SK-N-SH (cell line): ENCODE measurements at regions not wholly inside any gene's neighbourhood (a gene's known extent, or its start where the extent isn't known, plus 50 kb on each side); places are given as distances from the start of the nearest gene placed in this dataset.
"Not testable (repeated sequence)": the region's sequence is repeated elsewhere in the genome, so short reads cannot be mapped to it uniquely, and the experiment has no call there.

Source experiments
- CTCF ChIA-PET: fragments of 300-600, 350-600 bp; formaldehyde crosslinking; extraction: SDS; loops from one replicate; lab custom pipeline; 2021; lab: Yijun Ruan, JAX
- POLR2A ChIA-PET: fragments of 350-600 bp; sonication (Branson Sonifier 250); formaldehyde crosslinking; extraction: SDS; loops from one replicate; lab custom pipeline; 2020; ENCODE audit warnings: antibody characterized with exemption, inconsistent platforms; lab: Yijun Ruan, JAX
- DNase-seq: peaks from one replicate; pipeline ENCODE4 v3.0.0; 2012
- H2AFZ ChIP-seq: fragments of 200-600 bp; sonication (generic); 2 replicates; pipeline ENCODE4 v1.8.1; 2016; ENCODE audit warnings: antibody characterized with exemption, mild to moderate bottlenecking, low read depth
- H3F3A ChIP-seq: fragments of 200-600 bp; sonication (generic); replicated peaks from 2 replicates; pipeline ENCODE3; 2016; ENCODE audit warnings: antibody characterized with exemption, mild to moderate bottlenecking; ENCODE audit not compliant: insufficient read depth
- H3K27ac ChIP-seq, 2 experiments: fragments of 200-500 bp in 1 of 2; fragments of 200-600 bp in 1 of 2; sonication (Bioruptor generic) in 1 of 2; sonication (generic), shearing (Covaris generic) in 1 of 2; 2 replicates each; pipeline versions ENCODE4 v1.5.1 to v1.6.1; 2014 to 2016; ENCODE audit warnings: low read depth in 2 of 2, inconsistent platforms in 1 of 2, low read length in 1 of 2, mild to moderate bottlenecking in 1 of 2, mixed read lengths in 1 of 2
- H3K27me3 ChIP-seq: fragments of 200-600 bp; sonication (generic), shearing (Covaris generic); 2 replicates; pipeline ENCODE4 v1.6.1; 2016; ENCODE audit warnings: mixed run types; ENCODE audit not compliant: insufficient read depth
- H3K36me3 ChIP-seq, 2 experiments: fragments of 200-500 bp in 1 of 2; fragments of 200-600 bp in 1 of 2; sonication (Bioruptor generic) in 1 of 2; sonication (generic) in 1 of 2; replicated peaks in 1 of 2; 2 replicates each; pipeline versions ENCODE3 to v1.5.1; 2014 to 2016; ENCODE audit warnings: low read length in 1 of 2, mild to moderate bottlenecking in 1 of 2; ENCODE audit not compliant: insufficient read depth in 2 of 2, control insufficient read depth in 1 of 2
- H3K4me1 ChIP-seq, 2 experiments: fragments of 200-500 bp in 1 of 2; fragments of 200-600 bp in 1 of 2; sonication (Bioruptor generic) in 1 of 2; sonication (generic), shearing (Covaris generic) in 1 of 2; 2 replicates each; pipeline versions ENCODE4 v1.5.1 to v1.6.1; 2014 to 2016; ENCODE audit warnings: low read depth in 1 of 2, low read length in 1 of 2, mixed run types in 1 of 2; ENCODE audit not compliant: insufficient read depth in 2 of 2, control insufficient read depth in 1 of 2
- H3K4me2 ChIP-seq: fragments of 200-600 bp; sonication (generic), shearing (Covaris generic); 2 replicates; pipeline ENCODE4 v1.6.1; 2017; ENCODE audit warnings: mixed run types
- H3K4me3 ChIP-seq, 2 experiments: fragments of 200-500 bp in 1 of 2; fragments of 200-600 bp in 1 of 2; sonication (Bioruptor generic) in 1 of 2; sonication (generic), shearing (Covaris generic) in 1 of 2; 2 replicates each; pipeline versions ENCODE4 v1.5.1 to v1.8.1; 2014 to 2016; ENCODE audit warnings: low read depth in 2 of 2, inconsistent platforms in 1 of 2, low read length in 1 of 2, mild to moderate bottlenecking in 1 of 2, mixed read lengths in 1 of 2, moderate library complexity in 1 of 2
- H3K79me2 ChIP-seq: fragments of 200-600 bp; sonication (generic); 2 replicates; pipeline ENCODE4 v1.8.1; 2017; ENCODE audit warnings: mild to moderate bottlenecking; ENCODE audit not compliant: insufficient read depth
- H3K9ac ChIP-seq: fragments of 200-600 bp; sonication (generic); 2 replicates; pipeline ENCODE4 v1.6.1; 2017; ENCODE audit warnings: mixed run types
- H3K9me2 ChIP-seq: fragments of 200-600 bp; sonication (generic); 2 replicates; pipeline ENCODE4 v1.6.1; 2017; ENCODE audit warnings: mixed run types
- H3K9me3 ChIP-seq: fragments of 200-600 bp; sonication (generic); 2 replicates; pipeline ENCODE4 v1.6.1; 2017; ENCODE audit warnings: mixed run types, mild to moderate bottlenecking, moderate library complexity
- H4K20me1 ChIP-seq: fragments of 200-600 bp; sonication (generic); 2 replicates; pipeline ENCODE4 v1.6.1; 2017; ENCODE audit warnings: mild to moderate bottlenecking, mixed run types; ENCODE audit not compliant: insufficient read depth
- CHD2 ChIP-seq: fragments of 150-350 bp; IDR thresholded peaks from 2 replicates; pipeline ENCODE4 v1.6.1; 2018; ENCODE audit warnings: low read length; ENCODE audit not compliant: partially characterized antibody
- GABPA ChIP-seq: IDR thresholded peaks from 2 replicates; pipeline ENCODE4 v1.4.0; 2012; ENCODE audit warnings: low read depth, mild to moderate bottlenecking
- MXI1 ChIP-seq: IDR thresholded peaks from 2 replicates; pipeline ENCODE4 v1.6.1; 2012; ENCODE audit warnings: mild to moderate bottlenecking, low read depth, low read length, improper control_type of control experiment
- NRF1 ChIP-seq: IDR thresholded peaks from 2 replicates; pipeline ENCODE4 v1.6.1; 2012; ENCODE audit warnings: low read depth, mild to moderate bottlenecking, low read length
- POLR2AphosphoS5 ChIP-seq: IDR thresholded peaks from 2 replicates; pipeline ENCODE4 v1.6.1; 2012; ENCODE audit warnings: low read depth, low read length
- YY1 ChIP-seq: IDR thresholded peaks from 2 replicates; pipeline ENCODE4 v1.4.0; 2012; ENCODE audit warnings: low read depth, mild to moderate bottlenecking
- WGBS: methylation state at CpG from one replicate; pipeline ENCODE4 v1.1.6; 2017; ENCODE audit warnings: low lambda C conversion rate; 5-methylcytosine and 5-hydroxymethylcytosine counted together

- H3K4me1 ChIP-seq, H3F3A ChIP-seq, H3K36me3 ChIP-seq, H3K27ac ChIP-seq, H3K9me2 ChIP-seq, H4K20me1 ChIP-seq, H3K4me2 ChIP-seq, H3K9ac ChIP-seq, DNase-seq, H3K9me3 ChIP-seq, POLR2A ChIA-PET, CTCF ChIA-PET, H2AFZ ChIP-seq, H3K4me3 ChIP-seq, H3K79me2 ChIP-seq, H3K27me3 ChIP-seq: not testable (repeated sequence)
- 94% methylated on average over 1 of the region's 1 CpG for whole genome bisulfite sequencing
These were observed 99.2 kb upstream of the ERV3-1 start for GRCh38 chr7:65105650-65106203.

- H3K4me3 ChIP-seq, POLR2A ChIA-PET, H3K4me1 ChIP-seq, H3K9me2 ChIP-seq, H3K27ac ChIP-seq, H3K9ac ChIP-seq, H3K9me3 ChIP-seq, H3K36me3 ChIP-seq, H4K20me1 ChIP-seq, CTCF ChIA-PET, H3K27me3 ChIP-seq, H3K4me2 ChIP-seq, H2AFZ ChIP-seq, H3F3A ChIP-seq, DNase-seq, H3K79me2 ChIP-seq: not testable (repeated sequence)
- WGBS = 81% methylated on average over 4 of the region's 4 CpGs
These were observed 94.0 kb upstream of the ERV3-1 start for GRCh38 chr7:65100499-65100898.

GRCh38 chr7:65081669-65082055 is 75.2 kb upstream of the ERV3-1 start:
- POLR2A ChIA-PET = not testable (repeated sequence)

DNA sequence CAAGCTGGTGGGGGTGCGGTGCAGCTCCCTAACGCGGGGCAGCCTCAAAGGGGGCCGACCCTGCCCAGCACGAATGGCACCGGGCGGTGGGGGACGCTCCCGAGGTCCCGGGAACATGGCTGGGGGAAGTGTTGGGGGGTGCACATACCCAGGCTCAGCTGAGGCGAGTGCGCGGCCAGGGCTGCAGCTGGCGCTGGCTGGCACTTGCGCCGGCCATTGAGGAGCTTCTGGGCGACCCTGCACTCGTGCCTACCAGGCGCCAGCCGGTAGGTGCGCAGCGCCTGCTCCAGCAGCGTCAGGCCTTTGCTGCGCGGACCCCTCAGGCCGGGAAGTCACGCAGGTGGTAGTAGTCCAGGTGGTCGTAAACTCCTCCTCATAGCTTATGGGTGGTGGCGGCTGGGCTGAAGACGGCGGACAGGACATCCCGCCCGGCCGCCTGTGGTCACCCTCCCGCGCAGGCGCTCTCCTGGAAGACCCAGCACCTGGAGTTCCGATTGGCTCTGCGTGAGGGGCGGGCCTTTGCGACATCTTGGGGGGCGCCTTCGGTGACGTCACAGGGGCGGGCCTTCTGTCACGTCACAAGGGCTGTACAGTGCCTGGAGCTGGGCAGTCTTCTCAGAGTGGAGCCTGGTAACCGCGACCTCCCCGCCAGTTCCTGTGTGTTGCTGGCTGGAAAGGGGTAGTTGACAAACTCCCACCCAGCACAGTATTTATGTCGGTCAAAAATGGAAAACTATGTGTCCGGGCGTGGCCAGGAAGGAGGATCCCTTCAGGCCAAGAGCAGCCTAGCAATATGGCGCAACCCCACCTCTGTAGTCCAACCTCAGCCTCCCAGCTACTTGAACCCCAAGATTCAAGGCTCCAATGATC is 74.5 kb upstream of the ERV3-1 start:
- H3K27ac ChIP-seq = peak overlapping the region in 1 of 2 experiments; percentile 60; a peak in 1 of 4 replicates
- H3F3A ChIP-seq, H3K9me2 ChIP-seq, H3K27me3 ChIP-seq, H3K4me1 ChIP-seq, H3K9me3 ChIP-seq, H4K20me1 ChIP-seq, CTCF ChIA-PET, POLR2A ChIA-PET, H3K36me3 ChIP-seq, H3K79me2 ChIP-seq: not testable (repeated sequence)
- WGBS = 13% methylated on average over 12 of the region's 53 CpGs
- peak; percentile 90 for DNase-seq
- H3K9ac ChIP-seq = peak overlapping the region; percentile 63
- TF ChIP-seq GABPA (0 out of 2 replicates have a peak, but pooled peaks have one; percentile 15), MXI1 (peak; percentile 65; the same call in 1 of the 2 replicates), YY1 (0 out of 2 replicates have a peak, but pooled peaks have one; percentile 55), POLR2AphosphoS5 (peak; percentile 59; the same call in 1 of the 2 replicates), CHD2 (peak; percentile 16), NRF1 (peak; percentile 66)
- peak overlapping the region; percentile 95 for H3K4me2 ChIP-seq
- H3K4me3 ChIP-seq = peak overlapping the region; percentile 85 to 87
- peak overlapping the region; percentile 82 for H2AFZ ChIP-seq

More at GRCh38 chr7:65081669-65082055, 75.2 kb upstream of the ERV3-1 start:
- H3F3A ChIP-seq, CTCF ChIA-PET, H3K79me2 ChIP-seq, H3K36me3 ChIP-seq, DNase-seq, H4K20me1 ChIP-seq, H3K9me2 ChIP-seq, H3K4me1 ChIP-seq, H3K9me3 ChIP-seq, H3K27ac ChIP-seq, H3K27me3 ChIP-seq, H2AFZ ChIP-seq: not testable (repeated sequence)
- Histone ChIP-seq H3K4me2 (peak overlapping the region; percentile 95), H3K4me3 (peak overlapping the region; percentile 85 to 87; a peak in 3 of 4 replicates), H3K9ac (peak overlapping the region; percentile 63; the same call in 1 of the 2 replicates)
- 92% methylated on average over 19 of the region's 19 CpGs for WGBS

DNA sequence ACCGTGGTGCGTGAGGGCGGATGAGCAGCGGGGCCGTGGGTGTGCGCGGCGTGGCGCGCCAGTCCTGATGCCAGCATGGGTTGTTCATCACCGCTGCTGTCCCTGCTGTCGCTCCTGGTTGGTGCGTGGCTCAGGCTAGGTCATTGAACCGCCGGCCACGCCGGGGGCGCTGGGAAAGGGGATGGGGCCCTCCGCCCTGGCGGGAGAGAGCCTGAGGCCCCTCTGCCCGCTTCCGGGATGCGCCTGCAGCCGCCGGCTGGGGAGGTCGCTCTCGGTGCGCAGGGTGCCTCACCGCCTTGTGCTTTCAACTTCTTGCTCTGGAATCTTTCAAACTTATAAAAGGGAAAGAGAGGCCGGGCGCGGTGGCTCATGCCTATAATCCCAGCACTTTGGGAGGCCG is 68.5 kb upstream of the ERV3-1 start:
- WGBS = over 99% methylated on average over 23 of the region's 33 CpGs
- H3K4me3 ChIP-seq, DNase-seq, H3K4me2 ChIP-seq, H3K4me1 ChIP-seq, H3K27me3 ChIP-seq, H3K9me3 ChIP-seq, H4K20me1 ChIP-seq, H3K79me2 ChIP-seq, H3K9me2 ChIP-seq, H3K9ac ChIP-seq, H3F3A ChIP-seq, POLR2A ChIA-PET, H2AFZ ChIP-seq, H3K27ac ChIP-seq, CTCF ChIA-PET: not testable (repeated sequence)
- H3K36me3 ChIP-seq = peaks cover 8 to 12% of the 10 kb centered on the region in 2 experiments
